PC-3 (cell line): ENCODE measurements at regions not wholly inside any gene's neighbourhood (a gene's known extent, or its start where the extent isn't known, plus 50 kb on each side); places are given as distances from the start of the nearest gene placed in this dataset.

ENCODE experiments used
- ATAC-seq: fragments of 200-7000 bp; cut with Tn5 transposase; 2 replicates; pipeline ENCODE4 v1.9.1; 2020; ENCODE audit warnings: mild to moderate bottlenecking, moderate library complexity
- BruUV-seq: library from RNA; stranded (reverse); fragments of 400-500 nt; replicated peaks from 2 replicates; lab custom pipeline; 2021; lab: Mats Ljungman, UMichigan
- CTCF ChIA-PET: fragments of 300-600 bp; sonication (Branson Sonifier 250); formaldehyde crosslinking; loops from one replicate; lab custom pipeline; 2022; ENCODE audit warnings: antibody characterized with exemption; lab: Charles Lee
- POLR2A ChIA-PET: fragments of 300-600 bp; sonication (Branson Sonifier 250); formaldehyde crosslinking; loops from one replicate; lab custom pipeline; 2022; ENCODE audit warnings: antibody characterized with exemption; ENCODE audit not compliant: unreplicated experiment; lab: Charles Lee
- DNase-seq: peaks from one replicate; pipeline ENCODE4 v3.0.0-alpha.2; 2015
- H2AFZ ChIP-seq: fragments of 300-600 bp; sonication (generic); 2 replicates; pipeline ENCODE4 v1.6.0; 2016; ENCODE audit warnings: antibody characterized with exemption, low read length
- H3F3A ChIP-seq: fragments of 300-600 bp; sonication (generic); one replicate; pipeline ENCODE4 v1.6.0; 2017; ENCODE audit warnings: antibody characterized with exemption, low read length, control low read depth, mild to moderate bottlenecking; ENCODE audit not compliant: unreplicated experiment
- H3K27ac ChIP-seq: fragments of 300-600 bp; sonication (generic); 2 replicates; pipeline ENCODE4 v1.5.1; 2016; ENCODE audit warnings: mild to moderate bottlenecking, low read length
- H3K27me3 ChIP-seq: fragments of 300-600 bp; sonication (generic); 2 replicates; pipeline ENCODE4 v1.6.1; 2016; ENCODE audit warnings: low read length, mixed read lengths
- H3K36me3 ChIP-seq: fragments of 300-600 bp; sonication (generic); 2 replicates; pipeline ENCODE4 v1.6.1; 2016; ENCODE audit warnings: low read depth, mixed run types, low read length, mixed read lengths
- H3K4me1 ChIP-seq: fragments of 300-600 bp; sonication (generic); 2 replicates; pipeline ENCODE4 v1.5.1; 2016; ENCODE audit warnings: low read length; ENCODE audit not compliant: insufficient read depth
- H3K4me2 ChIP-seq: fragments of 300-600 bp; sonication (generic); 2 replicates; pipeline ENCODE4 v1.6.0; 2016; ENCODE audit warnings: low read length
- H3K4me3 ChIP-seq: fragments of 300-600 bp; sonication (generic); 2 replicates; pipeline ENCODE4 v1.5.1; 2016; ENCODE audit warnings: mild to moderate bottlenecking, low read length, mixed read lengths
- H3K79me2 ChIP-seq: fragments of 300-600 bp; sonication (generic); 2 replicates; pipeline ENCODE4 v1.6.1; 2017; ENCODE audit warnings: low read length, mixed read lengths
- H3K9ac ChIP-seq: fragments of 300-600 bp; sonication (generic); 2 replicates; pipeline ENCODE4 v1.6.0; 2016; ENCODE audit warnings: mild to moderate bottlenecking, low read length
- H3K9me2 ChIP-seq: fragments of 300-600 bp; sonication (generic); replicated peaks from 2 replicates; pipeline ENCODE4 v1.6.1; 2016; ENCODE audit warnings: mixed run types, low read length, mixed read lengths
- H3K9me3 ChIP-seq: fragments of 300-600 bp; sonication (generic); 2 replicates; pipeline ENCODE4 v1.6.1; 2016; ENCODE audit warnings: low read length, mixed read lengths
- H4K20me1 ChIP-seq: fragments of 300-600 bp; sonication (generic); 2 replicates; pipeline ENCODE4 v1.6.1; 2016; ENCODE audit warnings: low read length, mixed read lengths
- EZH2 ChIP-seq: fragments of 300-600 bp; sonication (generic); IDR thresholded peaks from one replicate; pipeline ENCODE4 v1.6.1; 2017; ENCODE audit warnings: antibody characterized with exemption, mild to moderate bottlenecking, low read length; ENCODE audit not compliant: unreplicated experiment
- EZH2phosphoT487 ChIP-seq: fragments of 300-600 bp; sonication (generic); IDR thresholded peaks from 2 replicates; pipeline ENCODE4 v1.6.1; 2018; ENCODE audit warnings: mild to moderate bottlenecking, antibody characterized with exemption, low read length, borderline replicate concordance
- intact Hi-C: fragments of 100-400 bp; cut with micrococcal nuclease; formaldehyde crosslinking; loops from 2 replicates; pipeline ENCODE4 v1.9.0; 2023
- TF ChIP-seq, protein P1 (sequence below): fragments of 300-600 bp; sonication (generic); conservative IDR thresholded peaks from 2 replicates; pipeline ENCODE4 v1.5.1; 2017; ENCODE audit warnings: antibody characterized with exemption, low read depth, mild to moderate bottlenecking, low read length

DNA sequence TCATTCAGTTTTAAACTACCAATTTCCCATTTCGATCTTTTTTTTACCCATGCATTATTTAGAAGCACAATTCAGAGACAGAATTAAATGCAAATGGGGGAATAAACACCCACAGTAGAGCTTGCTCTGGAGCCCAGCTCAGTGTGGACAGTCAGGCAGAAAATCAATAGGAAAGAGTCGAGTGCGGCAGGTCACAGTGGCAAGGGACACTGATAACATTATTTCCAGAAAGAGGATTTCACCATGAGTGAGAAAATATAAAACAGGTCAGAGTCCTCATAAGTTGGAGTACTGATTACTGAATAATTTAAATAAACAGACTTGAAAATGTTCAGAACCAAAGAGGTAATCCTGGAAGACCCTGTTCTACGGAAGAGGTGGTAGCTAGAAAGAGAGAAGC lies 532.5 kb downstream of the CCSER2 start:
- Histone ChIP-seq H4K20me1 (no peaks in the 10 kb centered on the region), H3K4me2 (no peak overlapping the region), H3K36me3 (no peaks in the 10 kb centered on the region), H3K27ac (no peak overlapping the region), H3K4me1 (no peaks in the 10 kb centered on the region), H3F3A (no peaks in the 10 kb centered on the region), H2AFZ (no peak overlapping the region), H3K9me2 (no peaks in the 10 kb centered on the region), H3K79me2 (no peaks in the 10 kb centered on the region), H3K27me3 (no peaks in the 10 kb centered on the region), H3K9ac (no peak overlapping the region), H3K9me3 (no peaks in the 10 kb centered on the region), H3K4me3 (no peak overlapping the region)
- POLR2A ChIA-PET = no interaction called here
- CTCF ChIA-PET = no interaction called here
- intact Hi-C loops = no loop called here
- DNase-seq (no peak), ATAC-seq (no peak)
- TF ChIP-seq EZH2phosphoT487 (no peak), EZH2 (no peak)
- TF ChIP-seq, protein P1, sequence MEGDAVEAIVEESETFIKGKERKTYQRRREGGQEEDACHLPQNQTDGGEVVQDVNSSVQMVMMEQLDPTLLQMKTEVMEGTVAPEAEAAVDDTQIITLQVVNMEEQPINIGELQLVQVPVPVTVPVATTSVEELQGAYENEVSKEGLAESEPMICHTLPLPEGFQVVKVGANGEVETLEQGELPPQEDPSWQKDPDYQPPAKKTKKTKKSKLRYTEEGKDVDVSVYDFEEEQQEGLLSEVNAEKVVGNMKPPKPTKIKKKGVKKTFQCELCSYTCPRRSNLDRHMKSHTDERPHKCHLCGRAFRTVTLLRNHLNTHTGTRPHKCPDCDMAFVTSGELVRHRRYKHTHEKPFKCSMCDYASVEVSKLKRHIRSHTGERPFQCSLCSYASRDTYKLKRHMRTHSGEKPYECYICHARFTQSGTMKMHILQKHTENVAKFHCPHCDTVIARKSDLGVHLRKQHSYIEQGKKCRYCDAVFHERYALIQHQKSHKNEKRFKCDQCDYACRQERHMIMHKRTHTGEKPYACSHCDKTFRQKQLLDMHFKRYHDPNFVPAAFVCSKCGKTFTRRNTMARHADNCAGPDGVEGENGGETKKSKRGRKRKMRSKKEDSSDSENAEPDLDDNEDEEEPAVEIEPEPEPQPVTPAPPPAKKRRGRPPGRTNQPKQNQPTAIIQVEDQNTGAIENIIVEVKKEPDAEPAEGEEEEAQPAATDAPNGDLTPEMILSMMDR = no peak
- BruUV-seq = no TSS peak

GRCh38 chr10:84862551-84862950 lies 534.2 kb downstream of the CCSER2 start:
- no peak overlapping the region for H3K27ac ChIP-seq
- H3F3A ChIP-seq = no peaks in the 10 kb centered on the region
- H2AFZ ChIP-seq = no peak overlapping the region
- no peaks in the 10 kb centered on the region for H3K27me3 ChIP-seq
- H3K36me3 ChIP-seq = no peaks in the 10 kb centered on the region
- intact Hi-C loops = no loop called here
- no peak overlapping the region for H3K9ac ChIP-seq
- DNase-seq = no peak
- no TSS peak for BruUV-seq
- no peaks in the 10 kb centered on the region for H3K4me1 ChIP-seq
- CTCF ChIA-PET = no interaction called here
- H3K4me3 ChIP-seq = no peak overlapping the region
- TF ChIP-seq, protein P1 = no peak
- no peak for TF ChIP-seq EZH2phosphoT487
- TF ChIP-seq EZH2 = no peak
- H3K9me3 ChIP-seq = no peaks in the 10 kb centered on the region
- no peak for ATAC-seq
- no peaks in the 10 kb centered on the region for H4K20me1 ChIP-seq
- no peaks in the 10 kb centered on the region for H3K79me2 ChIP-seq
- no peak overlapping the region for H3K4me2 ChIP-seq
- POLR2A ChIA-PET = no interaction called here
- H3K9me2 ChIP-seq = no peaks in the 10 kb centered on the region

DNA sequence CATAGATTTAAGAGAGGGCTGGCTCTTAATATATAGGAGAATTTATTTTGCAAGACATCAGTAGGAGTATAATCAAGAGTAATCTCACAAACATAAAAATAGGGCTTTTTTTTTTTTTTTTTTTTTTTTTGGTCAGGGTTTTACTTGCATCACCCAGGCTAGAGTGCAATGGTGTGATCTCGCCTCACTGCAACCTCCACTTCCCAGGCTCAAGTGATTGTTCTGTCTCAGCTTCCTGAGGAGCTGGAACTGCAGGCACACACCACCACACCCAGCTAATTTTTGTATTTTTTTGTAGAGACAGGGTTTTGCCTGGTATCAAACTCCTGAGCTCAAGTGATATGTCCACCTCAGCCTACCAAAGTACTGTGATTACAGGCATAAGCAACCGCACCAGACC lies 535.3 kb downstream of the CCSER2 start:
- no TSS peak for BruUV-seq
- Histone ChIP-seq H3K9me3 (no peaks in the 10 kb centered on the region), H3K27ac (no peak overlapping the region), H3K4me2 (no peak overlapping the region), H3K4me1 (no peaks in the 10 kb centered on the region), H3K9ac (no peak overlapping the region), H3K79me2 (no peaks in the 10 kb centered on the region), H4K20me1 (no peaks in the 10 kb centered on the region), H2AFZ (no peak overlapping the region), H3K36me3 (no peaks in the 10 kb centered on the region), H3F3A (no peaks in the 10 kb centered on the region), H3K4me3 (no peak overlapping the region), H3K27me3 (no peaks in the 10 kb centered on the region), H3K9me2 (no peaks in the 10 kb centered on the region)
- TF ChIP-seq, protein P1 = no peak
- TF ChIP-seq EZH2phosphoT487 (no peak), EZH2 (no peak)
- POLR2A ChIA-PET = no interaction called here
- DNase-seq = no peak
- CTCF ChIA-PET = no interaction called here
- intact Hi-C loops = no loop called here
- ATAC-seq = no peak
